ENCODE measurements at regions not wholly inside any gene's neighbourhood (a gene's known extent, or its start where the extent isn't known, plus 50 kb on each side); places are given as distances from the start of the nearest gene placed in this dataset.

DNA sequence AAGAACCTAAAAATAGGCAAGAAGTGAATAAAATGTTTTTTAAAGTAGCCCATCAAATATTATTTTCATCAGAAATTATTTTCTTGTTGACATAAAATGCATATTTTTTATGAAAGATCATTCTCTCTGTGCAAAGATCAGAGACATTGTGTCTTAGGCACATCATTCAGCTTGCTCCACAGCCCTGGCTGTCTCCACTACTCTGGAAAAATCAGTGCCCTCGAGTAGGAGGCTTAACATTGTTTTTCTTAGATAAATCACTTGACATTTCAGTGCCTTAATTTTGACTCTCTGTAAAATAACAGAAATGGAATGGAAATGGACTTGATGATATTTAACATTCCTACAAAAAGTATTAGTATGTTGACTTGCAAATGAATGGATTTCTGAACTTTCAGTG, 77.9 kb downstream of the FAT4 start:
- Histone ChIP-seq H3K4me1 (ENCODE audit: low read depth) (no peaks in the 10 kb centered on the region), H3K36me3 (ENCODE audit: low read depth) (no peaks in the 10 kb centered on the region), H3K9me3 (no peaks in the 10 kb centered on the region), H3K4me3 (no peak overlapping the region)
- DNase-seq (no peak), ATAC-seq (no peak)
- intact Hi-C loops (cut with DNase I, micrococcal nuclease) = no loop called here
- TF ChIP-seq, protein P1, sequence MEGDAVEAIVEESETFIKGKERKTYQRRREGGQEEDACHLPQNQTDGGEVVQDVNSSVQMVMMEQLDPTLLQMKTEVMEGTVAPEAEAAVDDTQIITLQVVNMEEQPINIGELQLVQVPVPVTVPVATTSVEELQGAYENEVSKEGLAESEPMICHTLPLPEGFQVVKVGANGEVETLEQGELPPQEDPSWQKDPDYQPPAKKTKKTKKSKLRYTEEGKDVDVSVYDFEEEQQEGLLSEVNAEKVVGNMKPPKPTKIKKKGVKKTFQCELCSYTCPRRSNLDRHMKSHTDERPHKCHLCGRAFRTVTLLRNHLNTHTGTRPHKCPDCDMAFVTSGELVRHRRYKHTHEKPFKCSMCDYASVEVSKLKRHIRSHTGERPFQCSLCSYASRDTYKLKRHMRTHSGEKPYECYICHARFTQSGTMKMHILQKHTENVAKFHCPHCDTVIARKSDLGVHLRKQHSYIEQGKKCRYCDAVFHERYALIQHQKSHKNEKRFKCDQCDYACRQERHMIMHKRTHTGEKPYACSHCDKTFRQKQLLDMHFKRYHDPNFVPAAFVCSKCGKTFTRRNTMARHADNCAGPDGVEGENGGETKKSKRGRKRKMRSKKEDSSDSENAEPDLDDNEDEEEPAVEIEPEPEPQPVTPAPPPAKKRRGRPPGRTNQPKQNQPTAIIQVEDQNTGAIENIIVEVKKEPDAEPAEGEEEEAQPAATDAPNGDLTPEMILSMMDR (IDR thresholded peaks at IDR 0.05) = no peak

DNA sequence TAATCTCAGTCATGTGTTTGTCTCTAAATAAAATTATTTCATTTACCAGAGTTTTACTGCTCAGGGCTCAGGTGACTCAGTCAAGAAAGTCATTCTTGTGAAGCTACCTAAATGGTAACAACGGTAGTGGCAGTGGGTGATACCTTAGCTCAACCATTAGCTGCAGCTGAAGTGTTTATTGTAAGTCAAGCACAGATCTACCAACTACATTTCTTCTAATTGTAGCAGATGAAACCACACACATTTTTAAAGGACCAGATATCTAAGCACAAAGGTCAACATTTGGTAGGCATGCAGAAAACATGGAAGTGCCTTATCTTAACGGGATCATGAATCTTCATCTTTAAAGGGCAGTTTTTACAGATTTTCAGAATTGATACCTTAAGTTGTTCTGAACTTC, 79.1 kb downstream of the FAT4 start:
- TF ChIP-seq, protein P1 (IDR thresholded peaks at IDR 0.05) = no peak
- DNase-seq (no peak), ATAC-seq (no peak)
- Histone ChIP-seq H3K36me3 (ENCODE audit: low read depth) (no peaks in the 10 kb centered on the region), H3K9me3 (no peaks in the 10 kb centered on the region), H3K4me3 (no peak overlapping the region), H3K4me1 (ENCODE audit: low read depth) (no peaks in the 10 kb centered on the region)
- intact Hi-C loops (cut with DNase I, micrococcal nuclease) = no loop called here

DNA sequence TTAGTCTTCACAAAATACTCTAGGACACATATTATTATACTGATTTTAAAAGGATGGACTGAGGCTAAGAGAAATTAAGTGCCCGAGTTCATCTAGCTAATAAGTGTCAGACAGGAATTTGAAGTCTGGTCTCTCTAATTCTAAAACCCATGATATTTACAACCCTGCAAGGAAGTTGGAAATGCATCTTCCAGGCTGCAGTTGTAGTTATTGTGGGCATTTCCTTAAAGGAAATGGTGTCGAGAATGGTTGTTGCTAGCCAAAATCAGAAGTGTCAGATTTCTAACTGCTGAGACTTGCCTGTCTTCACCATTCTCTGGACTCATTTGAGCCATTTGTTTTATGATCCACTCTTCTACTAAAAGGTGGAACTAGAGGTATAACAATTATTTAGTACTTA, 82.5 kb downstream of the FAT4 start:
- no peak for DNase-seq
- TF ChIP-seq, protein P1 (IDR thresholded peaks at IDR 0.05) = no peak
- ATAC-seq = no peak
- Histone ChIP-seq H3K9me3 (no peaks in the 10 kb centered on the region), H3K36me3 (ENCODE audit: low read depth) (no peaks in the 10 kb centered on the region), H3K4me1 (ENCODE audit: low read depth) (no peaks in the 10 kb centered on the region), H3K4me3 (no peak overlapping the region)
- intact Hi-C loops (cut with DNase I, micrococcal nuclease) = no loop called here

DNA sequence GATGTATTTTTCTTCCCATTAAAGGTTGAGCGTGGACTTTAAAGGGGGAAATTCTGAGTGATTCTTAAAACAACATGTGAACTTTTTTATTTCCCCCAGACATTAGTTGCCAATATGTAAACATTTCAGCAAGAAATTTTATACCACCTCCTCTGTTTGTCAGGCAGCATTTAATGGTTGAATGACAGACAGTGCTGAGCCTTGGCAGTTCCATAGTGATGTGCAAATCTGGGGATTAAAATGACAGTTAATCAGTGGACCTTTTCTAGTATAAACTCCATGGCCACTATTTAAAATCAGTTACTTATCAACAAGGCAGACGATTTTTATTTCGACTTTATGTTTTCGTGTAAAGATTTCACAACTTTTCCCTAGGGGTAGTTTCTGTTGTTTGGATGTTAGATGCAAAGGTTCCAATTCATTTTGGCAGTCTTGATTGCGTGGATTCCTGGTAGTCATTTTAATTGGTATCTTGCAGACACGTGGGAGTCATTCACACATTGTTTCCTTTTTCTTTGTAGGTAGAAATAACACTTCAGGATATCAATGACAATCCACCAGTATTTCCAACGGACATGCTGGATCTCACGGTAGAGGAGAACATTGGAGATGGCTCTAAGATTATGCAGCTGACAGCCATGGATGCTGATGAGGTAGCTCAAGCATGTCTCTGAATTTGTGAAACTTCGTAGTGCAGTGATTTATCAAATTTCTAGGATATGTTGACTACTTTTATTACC, 83.7 kb downstream of the FAT4 start:
- no peak for DNase-seq
- no peak overlapping the region for H3K4me3 ChIP-seq
- ATAC-seq = no peak
- H3K4me1 ChIP-seq (ENCODE audit: low read depth) = no peaks in the 10 kb centered on the region
- TF ChIP-seq, protein P1 (IDR thresholded peaks at IDR 0.05) = no peak
- intact Hi-C loops (cut with DNase I, micrococcal nuclease) = no loop called here
- H3K9me3 ChIP-seq = no peaks in the 10 kb centered on the region
- no peaks in the 10 kb centered on the region for H3K36me3 ChIP-seq (ENCODE audit: low read depth)

DNA sequence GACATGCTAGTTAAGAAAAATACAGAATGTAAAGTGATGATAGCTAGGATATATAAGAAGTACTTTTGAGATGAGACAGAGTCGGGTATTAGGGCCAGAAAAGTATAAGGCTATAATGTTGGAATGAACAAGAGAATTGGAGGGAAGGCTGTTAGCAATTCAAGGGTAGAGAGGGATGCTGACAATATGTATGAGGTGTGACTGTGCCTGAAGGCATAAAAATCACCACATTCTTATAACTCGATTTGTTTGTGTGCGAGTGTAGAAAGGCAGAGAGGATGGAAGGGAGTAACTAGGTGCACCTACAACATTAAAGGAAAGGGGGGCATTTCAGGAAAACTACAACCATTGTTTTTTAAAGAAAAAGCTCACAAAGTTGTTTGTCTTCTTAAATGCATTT, 86.0 kb downstream of the FAT4 start:
- Histone ChIP-seq H3K9me3 (no peaks in the 10 kb centered on the region), H3K36me3 (ENCODE audit: low read depth) (no peaks in the 10 kb centered on the region), H3K4me3 (no peak overlapping the region), H3K4me1 (ENCODE audit: low read depth) (no peaks in the 10 kb centered on the region)
- TF ChIP-seq, protein P1 (IDR thresholded peaks at IDR 0.05) = no peak
- intact Hi-C loops (cut with DNase I, micrococcal nuclease) = no loop called here
- ATAC-seq (no peak), DNase-seq (no peak)

DNA sequence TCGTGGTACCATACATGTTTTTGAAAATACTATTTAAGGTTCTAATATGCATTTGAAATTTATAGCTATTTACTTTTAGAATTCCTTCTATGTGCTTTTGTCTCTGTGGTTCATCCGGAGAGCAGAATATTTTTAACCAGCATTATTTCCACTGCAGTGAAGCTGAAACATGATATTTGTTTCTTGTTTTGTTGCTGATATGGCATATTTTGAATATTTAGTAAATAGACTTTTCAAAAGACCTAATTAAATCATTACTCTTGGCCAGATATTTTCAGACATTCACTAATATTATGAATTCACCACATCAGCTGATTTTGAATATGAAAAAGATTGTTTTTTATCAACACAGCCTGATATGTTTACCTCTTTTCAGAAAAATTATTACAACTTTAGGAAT, 87.0 kb downstream of the FAT4 start:
- no peaks in the 10 kb centered on the region for H3K4me1 ChIP-seq (ENCODE audit: low read depth)
- no peak for ATAC-seq
- no peaks in the 10 kb centered on the region for H3K36me3 ChIP-seq (ENCODE audit: low read depth)
- intact Hi-C loops (cut with DNase I, micrococcal nuclease) = no loop called here
- DNase-seq = no peak
- no peaks in the 10 kb centered on the region for H3K9me3 ChIP-seq
- H3K4me3 ChIP-seq = no peak overlapping the region
- TF ChIP-seq, protein P1 (IDR thresholded peaks at IDR 0.05) = no peak
